ENCODE measurements at regions not wholly inside any gene's neighbourhood (a gene's known extent, or its start where the extent isn't known, plus 50 kb on each side); places are given as distances from the start of the nearest gene placed in this dataset.
"Not testable (repeated sequence)": the region's sequence is repeated elsewhere in the genome, so short reads cannot be mapped to it uniquely, and the experiment has no call there.

- DNase-seq: no peak
- 78 to 83% methylated on average over 10 of the region's 10 CpGs for WGBS, 2 donors
- Histone ChIP-seq H3K9me3 (ENCODE audit: control insufficient read depth, low read length) (no peaks in the 10 kb centered on the region), H3K36me3 (ENCODE audit: control insufficient read depth in 1 of 2, insufficient read depth in 2 of 2, low read length in 1 of 2) (no peaks in the 10 kb centered on the region), H3K4me3 (ENCODE audit: low read length in 2 of 2) (no peak overlapping the region), H3K4me1 (ENCODE audit: control insufficient read depth in 1 of 2, insufficient read depth in 2 of 2, low read length in 2 of 2) (peaks cover 2 to 5% of the 10 kb centered on the region in 2 donors), H3K27me3 (ENCODE audit: control insufficient read depth in 1 of 2, insufficient read depth in 2 of 2, low read length in 1 of 2) (no peaks in the 10 kb centered on the region), H3K27ac (ENCODE audit: low read depth in 1 of 2, low read length in 2 of 2) (no peak overlapping the region)
- no peak for ATAC-seq (ENCODE audit: low FRiP score)
- intact Hi-C loops (cut with DNase I): no loop called here
Observed at GRCh38 chr2:21228041-21228895, 104.5 kb downstream of the TDRD15 start.

- ATAC-seq (ENCODE audit: low FRiP score) (no peak), DNase-seq (no peak)
- Histone ChIP-seq H3K27ac (ENCODE audit: low read depth in 1 of 2, low read length in 2 of 2) (no peak overlapping the region), H3K36me3 (ENCODE audit: control insufficient read depth in 1 of 2, insufficient read depth in 2 of 2, low read length in 1 of 2) (no peaks in the 10 kb centered on the region), H3K9me3 (ENCODE audit: control insufficient read depth, low read length) (no peaks in the 10 kb centered on the region), H3K4me1 (ENCODE audit: control insufficient read depth in 1 of 2, insufficient read depth in 2 of 2, low read length in 2 of 2) (peaks cover under 1 to 5% of the 10 kb centered on the region in 2 donors), H3K27me3 (ENCODE audit: control insufficient read depth in 1 of 2, insufficient read depth in 2 of 2, low read length in 1 of 2) (no peaks in the 10 kb centered on the region), H3K4me3 (ENCODE audit: low read length in 2 of 2) (no peak overlapping the region)
- WGBS, 2 donors: 12 to 13% methylated on average over 1 of the region's 1 CpG
- intact Hi-C loops (cut with DNase I): no loop called here
Observed at GRCh38 chr2:21229302-21229701, 105.5 kb downstream of the TDRD15 start.

GRCh38 chr2:21230140-21230539 lies 106.4 kb downstream of the TDRD15 start:
- Histone ChIP-seq H3K4me3 (ENCODE audit: low read length in 2 of 2) (no peak overlapping the region), H3K36me3 (ENCODE audit: control insufficient read depth in 1 of 2, insufficient read depth in 2 of 2, low read length in 1 of 2) (no peaks in the 10 kb centered on the region), H3K27me3 (ENCODE audit: control insufficient read depth in 1 of 2, insufficient read depth in 2 of 2, low read length in 1 of 2) (no peaks in the 10 kb centered on the region), H3K27ac (ENCODE audit: low read depth in 1 of 2, low read length in 2 of 2) (no peak overlapping the region), H3K4me1 (ENCODE audit: control insufficient read depth in 1 of 2, insufficient read depth in 2 of 2, low read length in 2 of 2) (peaks cover 0 to 5% of the 10 kb centered on the region in 2 donors), H3K9me3 (ENCODE audit: control insufficient read depth, low read length) (no peaks in the 10 kb centered on the region)
- WGBS, 2 donors: 46 to 82% methylated on average over 1 of the region's 1 CpG
- DNase-seq (no peak), ATAC-seq (ENCODE audit: low FRiP score) (no peak)
- intact Hi-C loops (cut with DNase I): loop anchor here in 1 of 2 donors (5.0 kb wide), 1 partner anchor 57 kb away; no protein-coding TSS in a partner anchor

GRCh38 chr2:21231985-21232384 lies 108.2 kb downstream of the TDRD15 start:
- no peaks in the 10 kb centered on the region for H3K27me3 ChIP-seq (ENCODE audit: control insufficient read depth in 1 of 2, insufficient read depth in 2 of 2, low read length in 1 of 2)
- H3K9me3 ChIP-seq (ENCODE audit: control insufficient read depth, low read length): no peaks in the 10 kb centered on the region
- ATAC-seq (ENCODE audit: low FRiP score) (peak; percentile 16), DNase-seq (no peak)
- H3K4me3 ChIP-seq (ENCODE audit: low read length in 2 of 2): no peak overlapping the region
- no peaks in the 10 kb centered on the region for H3K36me3 ChIP-seq (ENCODE audit: control insufficient read depth in 1 of 2, insufficient read depth in 2 of 2, low read length in 1 of 2)
- intact Hi-C loops (cut with DNase I): loop anchor here in 1 of 2 donors (5.0 kb wide), 1 partner anchor 55 kb away; no protein-coding TSS in a partner anchor
- peaks cover 0 to 5% of the 10 kb centered on the region in 2 donors for H3K4me1 ChIP-seq (ENCODE audit: control insufficient read depth in 1 of 2, insufficient read depth in 2 of 2, low read length in 2 of 2)
- no peak overlapping the region for H3K27ac ChIP-seq (ENCODE audit: low read depth in 1 of 2, low read length in 2 of 2)

GRCh38 chr2:21233194-21233593 lies 109.4 kb downstream of the TDRD15 start:
- peaks cover 0 to 5% of the 10 kb centered on the region in 2 donors for H3K4me1 ChIP-seq (ENCODE audit: control insufficient read depth in 1 of 2, insufficient read depth in 2 of 2, low read length in 2 of 2)
- no peaks in the 10 kb centered on the region for H3K27me3 ChIP-seq (ENCODE audit: control insufficient read depth in 1 of 2, insufficient read depth in 2 of 2, low read length in 1 of 2)
- H3K4me3 ChIP-seq (ENCODE audit: low read length in 2 of 2): no peak overlapping the region
- H3K36me3 ChIP-seq (ENCODE audit: control insufficient read depth in 1 of 2, insufficient read depth in 2 of 2, low read length in 1 of 2): no peaks in the 10 kb centered on the region
- H3K9me3 ChIP-seq (ENCODE audit: control insufficient read depth, low read length): no peaks in the 10 kb centered on the region
- no peak for DNase-seq
- ATAC-seq (ENCODE audit: low FRiP score): no peak
- WGBS, 2 donors: 77 to 87% methylated on average over 3 of the region's 3 CpGs
- no peak overlapping the region for H3K27ac ChIP-seq (ENCODE audit: low read depth in 1 of 2, low read length in 2 of 2)
- intact Hi-C loops (cut with DNase I): loop anchor here in 1 of 2 donors (5.0 kb wide), 1 partner anchor 54 kb away; no protein-coding TSS in a partner anchor

GRCh38 chr2:21234001-21234400 lies 110.2 kb downstream of the TDRD15 start:
- H3K9me3 ChIP-seq (ENCODE audit: control insufficient read depth, low read length): no peaks in the 10 kb centered on the region
- DNase-seq (no peak), ATAC-seq (ENCODE audit: low FRiP score) (no peak)
- no peak overlapping the region for H3K4me3 ChIP-seq (ENCODE audit: low read length in 2 of 2)
- WGBS, 2 donors: 69 to 81% methylated on average over 3 of the region's 3 CpGs
- intact Hi-C loops (cut with DNase I): loop anchor here in 1 of 2 donors (5.0 kb wide), 1 partner anchor 53 kb away; no protein-coding TSS in a partner anchor
- no peak overlapping the region for H3K27ac ChIP-seq (ENCODE audit: low read depth in 1 of 2, low read length in 2 of 2)
- no peaks in the 10 kb centered on the region for H3K27me3 ChIP-seq (ENCODE audit: control insufficient read depth in 1 of 2, insufficient read depth in 2 of 2, low read length in 1 of 2)
- H3K4me1 ChIP-seq (ENCODE audit: control insufficient read depth in 1 of 2, insufficient read depth in 2 of 2, low read length in 2 of 2): peaks cover 0 to 5% of the 10 kb centered on the region in 2 donors
- H3K36me3 ChIP-seq (ENCODE audit: control insufficient read depth in 1 of 2, insufficient read depth in 2 of 2, low read length in 1 of 2): no peaks in the 10 kb centered on the region

GRCh38 chr2:21234464-21235120 lies 110.8 kb downstream of the TDRD15 start:
- Histone ChIP-seq H3K27ac (ENCODE audit: low read depth in 1 of 2, low read length in 2 of 2) (no peak overlapping the region), H3K4me3 (ENCODE audit: low read length in 2 of 2) (no peak overlapping the region), H3K27me3 (ENCODE audit: control insufficient read depth in 1 of 2, insufficient read depth in 2 of 2, low read length in 1 of 2) (no peaks in the 10 kb centered on the region), H3K4me1 (ENCODE audit: control insufficient read depth in 1 of 2, insufficient read depth in 2 of 2, low read length in 2 of 2) (peaks cover 0 to 2% of the 10 kb centered on the region in 2 donors), H3K9me3 (ENCODE audit: control insufficient read depth, low read length) (no peaks in the 10 kb centered on the region), H3K36me3 (ENCODE audit: control insufficient read depth in 1 of 2, insufficient read depth in 2 of 2, low read length in 1 of 2) (no peaks in the 10 kb centered on the region)
- DNase-seq (no peak), ATAC-seq (ENCODE audit: low FRiP score) (no peak)
- WGBS, 2 donors: 3 to 12% methylated on average over 3 of the region's 3 CpGs
- intact Hi-C loops (cut with DNase I): loop anchor here in 1 of 2 donors (5.0 kb wide), 1 partner anchor 53 kb away; no protein-coding TSS in a partner anchor

- H3K27ac ChIP-seq (ENCODE audit: low read depth in 1 of 2, low read length in 2 of 2); H3K27me3 ChIP-seq (ENCODE audit: control insufficient read depth in 1 of 2, insufficient read depth in 2 of 2, low read length in 1 of 2); ATAC-seq (ENCODE audit: low FRiP score); H3K4me3 ChIP-seq (ENCODE audit: low read length in 2 of 2); intact Hi-C loops (cut with DNase I); H3K9me3 ChIP-seq (ENCODE audit: control insufficient read depth, low read length); DNase-seq; H3K4me1 ChIP-seq (ENCODE audit: control insufficient read depth in 1 of 2, insufficient read depth in 2 of 2, low read length in 2 of 2); H3K36me3 ChIP-seq (ENCODE audit: control insufficient read depth in 1 of 2, insufficient read depth in 2 of 2, low read length in 1 of 2): not testable (repeated sequence)
- 95 to 98% methylated on average over 1 of the region's 1 CpG for WGBS, 2 donors
Observed at GRCh38 chr2:21239749-21240148, 116.0 kb downstream of the TDRD15 start.

Measured in aorta (tissue), 5 donors.